Fibroblast of pulmonary artery (primary cell): ENCODE measurements at regions not wholly inside any gene's neighbourhood (a gene's known extent, or its start where the extent isn't known, plus 50 kb on each side); places are given as distances from the start of the nearest gene placed in this dataset.

Source experiments
- DNase-seq: peaks from one replicate; pipeline ENCODE4 v3.0.0-alpha.2; 2010; ENCODE audit warnings: low read depth
- H3K4me3 ChIP-seq: replicated peaks from 2 replicates; pipeline ENCODE4 v1.5.1; 2011; ENCODE audit warnings: low read depth, mild to moderate bottlenecking, control low read depth, low read length, moderate library complexity
- TF ChIP-seq, protein P1 (sequence below): IDR thresholded peaks from 2 replicates; pipeline ENCODE4 v1.5.1; 2011; ENCODE audit warnings: mild to moderate bottlenecking, control low read depth, low read length, inconsistent platforms; ENCODE audit errors: missing control alignments

DNA sequence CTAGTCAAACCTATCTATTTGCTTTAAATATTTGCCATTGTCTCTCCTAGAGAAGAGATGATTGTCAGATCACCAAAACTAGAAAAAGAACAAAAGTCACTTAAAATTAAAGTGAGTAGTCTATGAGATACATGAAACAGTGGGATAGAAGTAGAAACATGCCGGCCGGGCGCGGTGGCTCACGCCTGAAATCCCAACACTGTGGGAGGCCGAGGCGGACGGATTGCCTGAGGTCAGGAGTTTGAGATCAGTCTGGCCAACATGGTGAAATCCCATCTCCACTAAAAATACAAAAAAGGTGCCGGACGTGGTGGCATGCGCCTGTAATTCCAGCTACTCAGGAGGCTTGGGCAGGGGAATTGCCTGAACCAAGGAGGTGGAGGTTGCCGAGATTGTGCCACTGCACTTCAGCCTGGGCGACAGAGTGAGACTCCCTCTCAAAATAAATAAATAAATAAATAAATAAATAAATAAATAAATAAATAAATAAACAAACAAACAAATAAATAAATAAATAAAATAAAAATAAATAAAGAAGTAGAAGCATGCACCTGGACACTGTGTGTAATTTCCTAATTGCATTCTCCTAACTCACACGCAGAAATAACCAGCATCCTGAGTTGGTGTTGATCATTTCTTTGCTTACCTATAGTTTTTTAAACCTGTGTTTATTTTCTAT is 299.5 kb downstream of the PDHA2 start:
- TF ChIP-seq, protein P1, sequence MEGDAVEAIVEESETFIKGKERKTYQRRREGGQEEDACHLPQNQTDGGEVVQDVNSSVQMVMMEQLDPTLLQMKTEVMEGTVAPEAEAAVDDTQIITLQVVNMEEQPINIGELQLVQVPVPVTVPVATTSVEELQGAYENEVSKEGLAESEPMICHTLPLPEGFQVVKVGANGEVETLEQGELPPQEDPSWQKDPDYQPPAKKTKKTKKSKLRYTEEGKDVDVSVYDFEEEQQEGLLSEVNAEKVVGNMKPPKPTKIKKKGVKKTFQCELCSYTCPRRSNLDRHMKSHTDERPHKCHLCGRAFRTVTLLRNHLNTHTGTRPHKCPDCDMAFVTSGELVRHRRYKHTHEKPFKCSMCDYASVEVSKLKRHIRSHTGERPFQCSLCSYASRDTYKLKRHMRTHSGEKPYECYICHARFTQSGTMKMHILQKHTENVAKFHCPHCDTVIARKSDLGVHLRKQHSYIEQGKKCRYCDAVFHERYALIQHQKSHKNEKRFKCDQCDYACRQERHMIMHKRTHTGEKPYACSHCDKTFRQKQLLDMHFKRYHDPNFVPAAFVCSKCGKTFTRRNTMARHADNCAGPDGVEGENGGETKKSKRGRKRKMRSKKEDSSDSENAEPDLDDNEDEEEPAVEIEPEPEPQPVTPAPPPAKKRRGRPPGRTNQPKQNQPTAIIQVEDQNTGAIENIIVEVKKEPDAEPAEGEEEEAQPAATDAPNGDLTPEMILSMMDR = no peak

DNA sequence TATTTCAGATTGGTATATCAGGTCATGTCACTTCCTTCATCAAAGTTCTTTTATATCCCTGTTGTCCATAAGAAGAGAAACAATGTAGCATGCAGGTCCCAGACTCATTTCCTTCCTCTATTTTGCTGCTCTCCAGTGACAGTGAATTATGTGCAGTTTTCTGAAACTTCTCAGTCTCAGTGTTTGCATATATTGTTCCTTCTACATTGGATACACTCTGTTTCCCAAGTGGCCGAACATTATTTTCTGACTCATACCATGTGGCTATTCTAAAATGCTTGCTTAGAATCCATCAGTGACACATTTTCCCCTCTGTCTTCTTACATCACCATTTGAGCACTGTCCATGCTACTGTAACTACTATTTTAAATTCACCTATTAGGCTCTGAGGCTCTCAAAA is 305.7 kb downstream of the PDHA2 start:
- TF ChIP-seq, protein P1 = no peak
- DNase-seq = peak; percentile 34
- H3K4me3 ChIP-seq = no peak overlapping the region

More for the DNA sequence above, 299.5 kb downstream of the PDHA2 start:
- no peak for DNase-seq
- H3K4me3 ChIP-seq = no peak overlapping the region

DNA sequence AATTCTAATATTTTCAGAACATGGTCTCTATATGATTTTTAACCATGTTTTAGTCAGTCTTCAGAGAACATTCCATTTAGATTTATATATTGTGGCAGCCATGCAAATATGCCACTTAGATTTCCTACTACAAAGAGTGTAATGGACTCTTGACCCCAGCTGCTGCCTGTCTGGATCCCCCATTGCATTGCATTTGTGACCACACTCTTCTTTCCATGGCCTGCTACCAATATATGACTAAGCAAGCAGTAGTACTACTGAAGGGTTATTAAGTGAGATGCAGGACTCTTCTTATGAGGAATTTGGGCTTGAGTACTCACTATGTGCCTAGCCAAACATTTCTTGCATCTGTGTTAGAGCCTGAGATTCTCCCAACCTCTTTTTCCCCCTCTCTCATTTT is 306.8 kb downstream of the PDHA2 start:
- DNase-seq = no peak
- H3K4me3 ChIP-seq = no peak overlapping the region
- TF ChIP-seq, protein P1 = no peak

DNA sequence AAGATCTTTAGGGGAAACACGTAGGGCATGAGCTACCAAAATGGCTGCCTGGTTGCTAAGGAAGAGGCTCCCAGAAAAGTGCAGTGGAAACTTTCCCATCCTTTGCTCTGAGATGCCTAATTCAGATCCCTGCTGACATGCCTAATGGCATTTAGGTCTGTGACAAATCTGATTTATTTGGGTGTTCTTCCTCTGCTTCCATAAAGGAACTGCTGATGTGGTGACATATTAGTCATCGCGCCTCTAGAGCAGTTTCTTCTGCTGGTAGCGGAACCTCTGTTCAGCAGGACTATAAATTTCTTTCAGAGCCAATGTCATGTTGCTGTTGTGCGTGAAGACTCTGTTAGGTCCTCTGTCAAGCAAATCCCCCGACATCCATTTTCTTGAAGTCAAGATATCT is 310.0 kb downstream of the PDHA2 start:
- H3K4me3 ChIP-seq = no peak overlapping the region
- TF ChIP-seq, protein P1 = no peak
- peak; percentile 33 for DNase-seq

DNA sequence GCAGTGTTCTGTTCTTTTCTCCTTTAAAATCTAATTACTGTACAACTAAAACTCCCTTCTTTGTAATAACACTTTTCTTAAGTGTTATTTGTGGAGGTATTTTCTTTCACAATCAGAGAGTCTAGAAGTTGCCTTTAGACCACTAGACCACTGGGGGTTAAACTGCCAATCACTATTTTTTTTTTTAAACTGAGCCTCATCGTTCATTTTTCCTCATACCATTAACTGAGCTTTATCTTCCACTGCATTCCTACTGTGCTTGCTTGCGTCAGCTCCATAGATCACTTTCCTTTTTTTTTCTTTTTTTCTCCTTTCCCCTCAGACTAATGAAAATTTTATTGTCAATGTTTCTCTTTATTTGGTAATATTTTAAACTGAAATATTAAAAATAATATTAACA is 310.6 kb downstream of the PDHA2 start:
- DNase-seq = peak; percentile 50
- TF ChIP-seq, protein P1 = no peak
- no peak overlapping the region for H3K4me3 ChIP-seq

DNA sequence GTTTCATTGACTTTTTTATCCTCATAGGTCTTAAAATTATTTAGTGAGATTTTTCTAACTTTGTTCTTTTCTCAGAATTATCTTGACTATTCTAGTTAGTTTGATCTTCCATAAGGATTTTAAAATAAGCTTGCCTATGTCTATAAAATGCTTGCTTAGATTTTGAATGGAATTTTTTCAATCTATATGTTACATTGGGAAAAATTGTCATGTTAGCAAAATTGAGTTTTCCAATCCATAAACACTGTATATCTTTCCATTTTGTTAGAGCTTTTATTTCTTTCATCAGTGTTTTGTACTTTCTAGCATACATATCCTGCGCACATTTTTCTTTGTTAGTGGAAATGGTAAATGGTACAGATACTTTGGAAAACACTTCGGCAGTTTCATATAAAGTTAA is 312.9 kb downstream of the PDHA2 start:
- H3K4me3 ChIP-seq = no peak overlapping the region
- DNase-seq = no peak
- TF ChIP-seq, protein P1 = no peak

DNA sequence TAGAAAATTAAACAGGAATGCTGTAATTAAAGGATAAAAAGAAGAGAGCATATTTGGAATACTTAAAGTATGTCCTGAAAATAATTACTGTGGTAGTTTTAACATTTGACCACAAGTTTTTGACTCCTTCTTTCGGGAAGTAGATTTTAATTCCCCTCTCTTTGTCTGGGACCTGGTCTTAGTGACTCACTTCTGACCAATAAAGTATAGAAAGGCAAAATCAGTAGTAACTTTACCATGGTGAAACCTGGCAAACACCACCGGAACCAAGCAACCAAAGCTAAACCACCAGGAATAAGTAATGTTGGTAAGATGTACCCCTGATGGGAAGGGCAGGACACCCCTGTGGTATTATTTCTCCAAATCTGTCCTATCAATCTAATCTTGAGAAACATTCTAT is 314.8 kb downstream of the PDHA2 start:
- TF ChIP-seq, protein P1 = no peak
- DNase-seq = no peak
- H3K4me3 ChIP-seq = no peak overlapping the region
